ENCODE measurements at regions not wholly inside any gene's neighbourhood (a gene's known extent, or its start where the extent isn't known, plus 50 kb on each side); places are given as distances from the start of the nearest gene placed in this dataset.

- H3K4me3 ChIP-seq: no peak overlapping the region
- no peaks in the 10 kb centered on the region for H3K4me1 ChIP-seq (ENCODE audit: low read depth)
- H3K36me3 ChIP-seq: no peaks in the 10 kb centered on the region
- no peaks in the 10 kb centered on the region for H3K27me3 ChIP-seq
- H3K9me3 ChIP-seq (ENCODE audit: low read depth): no peaks in the 10 kb centered on the region
- H3K27ac ChIP-seq: no peak overlapping the region
- TF ChIP-seq CTCF (IDR thresholded peaks at IDR 0.05; ENCODE audit: low read depth, low read length): no peak
- DNase-seq (ENCODE audit: low read depth in 1 of 2, low spot score in 1 of 2): no peak
Observed at GRCh38 chr6:112401083-112401482, 54.0 kb downstream of the RFPL4B start.

DNA sequence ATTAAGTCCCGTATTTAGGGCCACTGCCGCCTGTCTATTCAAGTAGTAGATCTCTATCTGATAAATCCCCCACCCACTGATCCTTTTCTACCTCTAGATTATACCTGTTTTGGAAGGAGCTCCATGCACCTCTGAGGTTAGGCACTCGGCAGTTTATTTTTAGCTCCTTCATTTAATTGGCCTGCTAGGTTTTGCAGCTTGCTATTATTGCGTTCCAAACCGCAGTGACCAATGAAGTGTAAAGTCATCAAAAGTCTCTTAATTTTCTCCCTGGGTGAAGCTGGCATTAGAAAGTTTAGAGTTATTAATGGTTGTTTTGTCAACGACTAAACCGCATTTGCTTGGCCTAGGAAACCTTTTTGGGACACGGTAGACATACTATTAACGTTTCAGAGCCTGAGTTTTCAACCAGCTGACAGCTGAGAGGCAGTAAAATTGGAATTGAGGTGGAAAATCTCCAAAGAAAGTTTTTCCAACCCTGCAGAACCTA is 60.0 kb downstream of the RFPL4B start:
- no peaks in the 10 kb centered on the region for H3K36me3 ChIP-seq
- TF ChIP-seq CTCF (IDR thresholded peaks at IDR 0.05; ENCODE audit: low read depth, low read length): no peak
- H3K27ac ChIP-seq: no peak overlapping the region
- no peaks in the 10 kb centered on the region for H3K4me1 ChIP-seq (ENCODE audit: low read depth)
- DNase-seq (ENCODE audit: low read depth in 1 of 2, low spot score in 1 of 2): no peak
- H3K4me3 ChIP-seq: no peak overlapping the region
- no peaks in the 10 kb centered on the region for H3K27me3 ChIP-seq
- H3K9me3 ChIP-seq (ENCODE audit: low read depth): no peaks in the 10 kb centered on the region

GRCh38 chr6:112408522-112408921 is 61.4 kb downstream of the RFPL4B start:
- Histone ChIP-seq H3K4me1 (ENCODE audit: low read depth) (no peaks in the 10 kb centered on the region), H3K27ac (no peak overlapping the region), H3K27me3 (no peaks in the 10 kb centered on the region), H3K9me3 (ENCODE audit: low read depth) (no peaks in the 10 kb centered on the region), H3K36me3 (no peaks in the 10 kb centered on the region), H3K4me3 (no peak overlapping the region)
- no peak for DNase-seq (ENCODE audit: low read depth in 1 of 2, low spot score in 1 of 2)
- no peak for TF ChIP-seq CTCF (IDR thresholded peaks at IDR 0.05; ENCODE audit: low read depth, low read length)

DNA sequence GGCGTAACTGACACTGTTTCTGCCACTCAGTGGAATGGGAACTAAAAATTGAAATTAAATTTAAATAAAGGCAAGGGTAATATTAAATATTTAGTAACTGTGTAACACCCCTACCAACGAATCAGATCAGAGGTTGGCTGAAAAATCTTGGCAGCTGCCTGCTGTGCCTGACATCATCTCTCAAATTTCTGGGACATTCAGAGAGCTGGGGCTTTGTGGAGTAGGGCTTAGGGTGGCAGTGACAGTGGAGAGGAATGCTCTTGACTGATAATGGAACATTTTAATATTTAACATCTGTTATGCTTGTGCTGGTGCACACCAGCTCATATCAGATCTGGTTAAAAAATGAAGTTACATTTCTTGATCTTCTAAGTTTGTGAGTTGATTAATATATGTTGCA is 62.2 kb downstream of the RFPL4B start:
- Histone ChIP-seq H3K27me3 (no peaks in the 10 kb centered on the region), H3K4me3 (no peak overlapping the region), H3K27ac (no peak overlapping the region), H3K9me3 (ENCODE audit: low read depth) (no peaks in the 10 kb centered on the region), H3K4me1 (ENCODE audit: low read depth) (no peaks in the 10 kb centered on the region), H3K36me3 (no peaks in the 10 kb centered on the region)
- DNase-seq (ENCODE audit: low read depth in 1 of 2, low spot score in 1 of 2): no peak
- TF ChIP-seq CTCF (IDR thresholded peaks at IDR 0.05; ENCODE audit: low read depth, low read length): no peak

DNA sequence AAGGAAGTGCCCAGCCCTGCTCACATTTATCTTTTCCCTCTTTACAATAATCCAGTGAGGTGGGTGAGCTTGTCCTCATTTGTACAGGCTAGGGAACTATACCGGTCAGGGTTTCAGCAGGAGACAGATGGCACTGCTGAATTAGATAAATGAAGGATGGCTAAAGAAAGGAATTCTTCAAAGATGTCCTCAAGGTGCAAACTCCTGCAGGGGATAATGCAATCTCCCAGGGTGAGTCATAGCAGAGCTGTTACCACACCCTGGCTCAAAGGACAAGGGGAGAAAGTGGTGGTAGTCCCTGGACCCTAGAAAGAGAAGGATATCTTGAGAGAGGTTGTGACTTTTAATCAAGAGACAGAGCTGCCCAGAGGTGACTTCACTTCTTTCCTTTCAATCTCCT is 66.7 kb downstream of the RFPL4B start:
- no peaks in the 10 kb centered on the region for H3K9me3 ChIP-seq (ENCODE audit: low read depth)
- TF ChIP-seq CTCF (IDR thresholded peaks at IDR 0.05; ENCODE audit: low read depth, low read length): no peak
- no peaks in the 10 kb centered on the region for H3K36me3 ChIP-seq

GRCh38 chr6:112415366-112415765 is 68.2 kb downstream of the RFPL4B start:
- DNase-seq (ENCODE audit: low read depth in 1 of 2, low spot score in 1 of 2): peak in 1 of 2 donors; percentile 8
- H3K4me1 ChIP-seq (ENCODE audit: low read depth): no peaks in the 10 kb centered on the region
- H3K27me3 ChIP-seq: no peaks in the 10 kb centered on the region
- TF ChIP-seq CTCF (IDR thresholded peaks at IDR 0.05; ENCODE audit: low read depth, low read length): no peak
- H3K4me3 ChIP-seq: no peak overlapping the region
- H3K9me3 ChIP-seq (ENCODE audit: low read depth): no peaks in the 10 kb centered on the region
- H3K36me3 ChIP-seq: no peaks in the 10 kb centered on the region
- no peak overlapping the region for H3K27ac ChIP-seq

More for the DNA sequence above, 66.7 kb downstream of the RFPL4B start:
- H3K27me3 ChIP-seq: no peaks in the 10 kb centered on the region
- H3K4me3 ChIP-seq: no peak overlapping the region
- H3K27ac ChIP-seq: no peak overlapping the region
- no peaks in the 10 kb centered on the region for H3K4me1 ChIP-seq (ENCODE audit: low read depth)
- DNase-seq (ENCODE audit: low read depth in 1 of 2, low spot score in 1 of 2): no peak
